RWPE1 (cell line): ENCODE measurements at regions not wholly inside any gene's neighbourhood (a gene's known extent, or its start where the extent isn't known, plus 50 kb on each side); places are given as distances from the start of the nearest gene placed in this dataset.
A peak's percentile ranks its signal among the peaks of the same experiment; 100 is the strongest.
"Not testable (repeated sequence)": the region's sequence is repeated elsewhere in the genome, so short reads cannot be mapped to it uniquely, and the experiment has no call there.

Experiments
- CTCF ChIA-PET: fragments of 350-600 bp; sonication (Branson Sonifier 250); formaldehyde crosslinking; extraction: SDS; loops from one replicate; lab custom pipeline; 2021; lab: Yijun Ruan, JAX
- POLR2A ChIA-PET: fragments of 400-600 bp; formaldehyde crosslinking; extraction: SDS; loops from one replicate; lab custom pipeline; 2020; ENCODE audit warnings: antibody characterized with exemption; ENCODE audit not compliant: low non-redundant PET; lab: Yijun Ruan, JAX
- DNase-seq: peaks from one replicate; pipeline ENCODE4 v3.0.0; 2012; ENCODE audit warnings: low spot score
- H3K27ac ChIP-seq: fragments of 450-650 bp; 2 replicates; pipeline ENCODE4 v1.5.1; 2017
- TF ChIP-seq, protein P1 (sequence below): fragments of 450-650 bp; conservative IDR thresholded peaks from 2 replicates; pipeline ENCODE4 v1.5.1; 2017; ENCODE audit warnings: low read depth, mild to moderate bottlenecking

DNA sequence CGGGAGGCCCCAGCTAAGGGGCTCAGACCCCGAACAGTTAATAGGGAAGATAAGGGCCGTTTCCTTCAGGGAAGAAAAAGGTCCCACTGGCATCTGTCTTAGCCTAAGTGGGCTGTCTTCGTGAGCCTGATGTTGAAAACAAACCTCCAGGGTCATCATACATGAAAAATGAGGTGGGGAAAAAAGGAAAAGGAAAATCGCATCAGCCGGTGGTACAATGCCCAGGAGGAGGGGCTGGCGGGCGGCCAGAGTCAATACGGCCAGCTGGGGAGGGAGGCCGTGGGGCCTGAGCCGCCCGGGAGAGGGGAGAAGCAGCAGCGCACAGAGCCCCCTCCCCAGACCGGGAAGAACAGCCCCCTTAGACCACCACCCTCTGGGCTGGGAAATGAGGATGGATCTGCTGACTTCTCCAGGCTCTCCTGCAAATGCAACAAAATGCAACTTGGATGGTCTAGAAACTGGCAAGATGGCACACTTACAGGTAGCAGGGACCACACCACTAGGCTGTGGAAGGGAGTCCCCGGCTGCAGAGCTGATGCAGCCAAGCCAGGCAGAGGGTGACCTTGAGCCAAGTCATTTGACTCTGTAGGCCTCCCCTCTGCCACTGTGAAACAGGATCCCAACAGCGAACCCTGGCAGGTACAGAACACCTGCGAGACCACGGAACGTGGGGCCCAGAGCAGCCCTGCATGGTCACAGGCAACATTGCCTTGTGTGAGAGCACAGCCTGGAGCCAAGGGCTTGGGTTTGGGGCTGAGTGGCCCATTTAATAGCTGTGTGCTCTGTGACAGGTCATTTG, 448.5 kb downstream of the SOX9 start:
- peak overlapping the region; percentile 64 for H3K27ac ChIP-seq
- TF ChIP-seq, protein P1, sequence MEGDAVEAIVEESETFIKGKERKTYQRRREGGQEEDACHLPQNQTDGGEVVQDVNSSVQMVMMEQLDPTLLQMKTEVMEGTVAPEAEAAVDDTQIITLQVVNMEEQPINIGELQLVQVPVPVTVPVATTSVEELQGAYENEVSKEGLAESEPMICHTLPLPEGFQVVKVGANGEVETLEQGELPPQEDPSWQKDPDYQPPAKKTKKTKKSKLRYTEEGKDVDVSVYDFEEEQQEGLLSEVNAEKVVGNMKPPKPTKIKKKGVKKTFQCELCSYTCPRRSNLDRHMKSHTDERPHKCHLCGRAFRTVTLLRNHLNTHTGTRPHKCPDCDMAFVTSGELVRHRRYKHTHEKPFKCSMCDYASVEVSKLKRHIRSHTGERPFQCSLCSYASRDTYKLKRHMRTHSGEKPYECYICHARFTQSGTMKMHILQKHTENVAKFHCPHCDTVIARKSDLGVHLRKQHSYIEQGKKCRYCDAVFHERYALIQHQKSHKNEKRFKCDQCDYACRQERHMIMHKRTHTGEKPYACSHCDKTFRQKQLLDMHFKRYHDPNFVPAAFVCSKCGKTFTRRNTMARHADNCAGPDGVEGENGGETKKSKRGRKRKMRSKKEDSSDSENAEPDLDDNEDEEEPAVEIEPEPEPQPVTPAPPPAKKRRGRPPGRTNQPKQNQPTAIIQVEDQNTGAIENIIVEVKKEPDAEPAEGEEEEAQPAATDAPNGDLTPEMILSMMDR, result no peak
- DNase-seq, result no peak
- ChIA-PET POLR2A (no interaction called here), CTCF (no interaction called here)

DNA sequence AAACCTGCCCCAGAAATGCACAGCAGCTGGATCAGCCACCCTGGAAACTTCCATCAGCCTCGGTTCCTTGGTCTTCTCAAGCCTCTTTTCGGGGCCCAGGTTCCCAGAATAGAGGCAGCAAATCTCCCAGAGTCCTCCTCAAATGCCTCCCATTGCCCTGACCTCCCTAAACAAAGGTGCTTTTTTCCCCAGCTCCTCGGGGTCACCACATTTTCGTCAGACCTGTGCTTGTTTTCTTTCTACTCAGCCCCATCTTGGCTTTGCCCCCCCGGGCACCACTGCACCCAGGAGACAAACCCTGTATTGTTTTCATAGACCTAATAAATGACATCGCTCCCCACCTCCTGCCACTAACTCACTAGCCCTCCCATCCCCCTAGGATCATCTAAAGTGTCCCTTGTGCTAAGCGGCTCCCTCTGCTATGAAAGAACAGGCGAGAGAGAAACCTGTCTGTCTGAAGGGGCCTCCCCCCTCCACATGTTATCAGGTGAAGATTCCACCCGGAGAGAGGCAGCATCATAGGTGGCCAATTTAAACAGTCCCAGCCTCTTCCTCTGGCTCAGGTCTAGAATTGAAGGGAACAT, 451.1 kb downstream of the SOX9 start:
- DNase-seq, result no peak
- TF ChIP-seq, protein P1, result no peak
- POLR2A ChIA-PET, result no interaction called here
- CTCF ChIA-PET, result no interaction called here
- H3K27ac ChIP-seq, result peak overlapping the region; percentile 64

DNA sequence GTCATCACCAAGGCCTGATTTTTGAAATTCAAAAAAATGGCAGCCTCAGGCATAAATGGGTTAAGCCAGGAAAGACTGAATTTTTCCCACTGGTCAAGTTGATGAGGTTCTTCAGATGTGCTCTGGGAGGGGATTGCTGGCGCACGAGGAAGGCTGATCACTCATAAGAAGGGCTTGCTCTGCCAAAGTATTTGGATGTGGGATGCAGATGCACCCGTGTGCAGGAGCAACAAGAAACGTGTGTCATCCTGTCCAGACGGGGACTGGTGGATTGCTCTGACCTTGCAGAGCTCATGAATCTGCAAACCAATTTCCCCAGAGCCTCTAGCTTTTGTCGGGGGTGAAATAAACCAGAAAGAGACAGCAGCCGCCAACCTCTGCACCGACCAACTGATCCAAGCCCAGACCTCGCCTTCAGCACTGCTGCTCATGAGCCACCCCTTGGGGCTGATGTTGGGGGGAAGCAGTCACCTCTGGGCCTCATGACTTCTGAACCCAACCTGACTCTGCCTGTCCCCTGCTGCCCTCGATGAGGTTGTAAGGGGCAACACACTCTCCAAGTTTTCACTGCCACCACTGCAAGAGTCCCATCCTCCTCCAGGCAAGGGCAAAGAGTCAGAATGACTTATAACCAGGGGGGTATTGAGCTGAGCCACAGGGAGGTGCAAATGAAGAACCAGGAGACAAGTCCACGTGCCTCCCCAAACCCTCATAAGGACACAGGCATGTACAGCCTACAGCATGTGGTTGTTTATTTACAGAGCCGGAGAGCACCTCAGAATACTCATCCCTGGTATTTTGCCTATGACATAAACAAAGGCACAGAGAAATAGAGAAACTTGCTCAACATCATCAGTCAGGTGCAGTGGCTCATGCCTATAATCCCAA, 452.0 kb downstream of the SOX9 start:
- no peak for DNase-seq
- TF ChIP-seq, protein P1, result no peak
- POLR2A ChIA-PET, result no interaction called here
- CTCF ChIA-PET, result no interaction called here
- peak overlapping the region; percentile 84 for H3K27ac ChIP-seq

DNA sequence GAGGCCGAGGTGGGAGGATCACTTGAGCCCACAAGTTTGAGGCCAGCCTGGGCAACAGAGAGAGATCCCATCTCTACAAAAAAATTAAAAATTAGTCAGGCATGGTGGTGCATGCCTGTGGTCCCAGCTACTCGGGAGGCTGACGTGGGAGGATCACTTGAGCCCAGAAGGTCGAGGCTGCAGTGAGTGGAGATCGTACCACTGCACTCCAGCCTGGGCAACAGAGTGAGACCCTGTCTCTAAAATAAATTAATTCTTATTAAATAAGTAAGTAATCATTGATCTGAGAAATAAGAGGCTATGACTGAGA, 452.6 kb downstream of the SOX9 start:
- CTCF ChIA-PET, POLR2A ChIA-PET, DNase-seq: not testable (repeated sequence)

DNA sequence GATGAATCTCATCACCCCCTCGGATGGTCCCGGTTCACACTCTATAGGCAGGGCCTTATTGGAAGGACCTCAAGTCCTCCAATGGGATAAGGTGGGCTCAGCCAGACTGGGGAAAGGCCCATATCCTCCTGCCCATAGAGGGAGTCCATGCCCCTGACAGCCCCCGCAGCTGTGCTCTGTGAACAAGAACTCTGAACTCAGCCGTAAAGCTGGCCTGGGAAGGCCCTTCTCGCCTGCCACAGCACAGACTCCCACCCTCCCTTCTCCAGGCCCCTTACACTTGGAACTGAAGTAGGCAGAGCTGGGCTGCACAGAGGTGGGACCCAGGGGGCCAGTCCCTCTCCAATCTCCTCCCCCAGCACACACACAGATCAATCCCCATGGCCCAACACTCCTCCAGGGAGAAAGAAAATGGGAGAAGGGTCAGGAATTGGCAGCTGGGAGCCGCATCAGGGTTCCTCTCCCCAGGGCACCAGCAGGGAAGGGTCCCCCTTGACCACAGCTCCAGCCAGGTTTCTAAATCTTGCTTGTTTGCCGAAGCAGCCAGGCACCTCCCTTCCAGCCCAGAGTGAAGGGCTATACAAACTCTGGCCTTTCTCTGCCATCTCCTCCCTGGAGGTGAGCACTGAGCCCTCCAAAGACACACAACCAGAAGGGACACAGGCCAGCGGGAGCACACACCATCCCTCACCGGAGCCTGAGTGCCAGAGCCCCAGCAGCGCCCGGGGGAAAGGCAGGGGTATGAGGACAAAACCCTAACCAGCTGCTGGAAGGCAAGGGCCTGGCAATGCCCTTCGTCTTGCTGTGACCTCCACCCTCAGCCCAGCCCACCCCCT, 454.1 kb downstream of the SOX9 start:
- ChIA-PET POLR2A (no interaction called here), CTCF (no interaction called here)
- TF ChIP-seq, protein P1, result no peak

More for the DNA sequence above, 452.6 kb downstream of the SOX9 start:
- H3K27ac ChIP-seq, result peak overlapping the region; percentile 84

DNA sequence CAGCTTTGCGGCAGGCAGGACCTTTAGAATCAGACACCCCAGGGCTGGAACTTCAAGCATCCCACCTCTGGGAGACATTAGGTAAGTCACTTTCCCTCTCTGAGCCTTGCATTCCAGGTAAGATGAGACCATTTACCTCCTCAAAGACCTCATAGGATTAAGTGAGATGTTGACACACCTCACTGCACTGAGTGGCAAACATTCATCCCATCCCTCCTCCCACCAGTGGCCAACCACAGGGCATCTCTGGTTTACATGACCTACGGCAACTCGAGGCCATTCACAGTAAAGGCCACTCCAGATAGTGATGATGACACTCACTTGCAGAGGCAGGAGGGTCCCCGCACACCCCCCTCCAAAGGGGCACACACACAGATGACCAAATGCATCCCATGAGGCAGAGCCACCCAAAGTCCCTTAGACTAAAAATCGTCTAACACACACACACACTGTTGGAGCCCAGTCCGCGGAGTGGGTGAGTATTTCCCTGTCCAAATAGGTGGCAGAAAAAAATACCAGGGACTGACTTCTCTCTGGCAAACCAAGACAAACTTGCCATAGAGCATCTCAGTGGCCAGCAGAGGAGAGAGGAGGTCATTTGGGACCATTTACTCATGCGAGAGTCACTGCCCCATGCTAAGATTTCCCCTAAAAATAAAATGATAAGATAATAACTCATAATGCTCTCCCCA, 454.9 kb downstream of the SOX9 start:
- no peak for DNase-seq
- POLR2A ChIA-PET, result no interaction called here

More for the DNA sequence above, 454.1 kb downstream of the SOX9 start:
- DNase-seq, result no peak
- peak overlapping the region; percentile 84 for H3K27ac ChIP-seq

More for the DNA sequence above, 454.9 kb downstream of the SOX9 start:
- CTCF ChIA-PET, result no interaction called here
- TF ChIP-seq, protein P1, result no peak
- H3K27ac ChIP-seq, result peak overlapping the region; percentile 84
